ENCODE measurements at regions not wholly inside any gene's neighbourhood (a gene's known extent, or its start where the extent isn't known, plus 50 kb on each side); places are given as distances from the start of the nearest gene placed in this dataset.
"Not testable (repeated sequence)": the region's sequence is repeated elsewhere in the genome, so short reads cannot be mapped to it uniquely, and the experiment has no call there.

GRCh38 chr4:53699310-53699709, 108.0 kb upstream of the LNX1 start:
- not testable (repeated sequence) for H3K4ac ChIP-seq (ENCODE audit: low read depth, low read length); H3K4me1 ChIP-seq (ENCODE audit: control insufficient read depth, low read depth, low read length); DNase-seq; H4K5ac ChIP-seq (ENCODE audit: low read length); H4K8ac ChIP-seq (ENCODE audit: low read depth, low read length); H2AK5ac ChIP-seq (ENCODE audit: low read length); H3K9ac ChIP-seq (ENCODE audit: low read length); H3K56ac ChIP-seq (ENCODE audit: low read length); H3K79me2 ChIP-seq (ENCODE audit: control insufficient read depth, insufficient read depth, low read length); H3K79me1 ChIP-seq (ENCODE audit: low read length); H2BK5ac ChIP-seq (ENCODE audit: low read length); H2BK120ac ChIP-seq (ENCODE audit: low read depth, low read length); H3K4me3 ChIP-seq (ENCODE audit: low read length); H3K36me3 ChIP-seq (ENCODE audit: control insufficient read depth, insufficient read depth, low read length); H2BK15ac ChIP-seq (replicated peaks; ENCODE audit: low read depth); H3K27ac ChIP-seq (ENCODE audit: low read depth, low read length); H3K23ac ChIP-seq (ENCODE audit: low read length); H3K4me2 ChIP-seq (ENCODE audit: low read length); H3K18ac ChIP-seq (ENCODE audit: low read length); H3K27me3 ChIP-seq (ENCODE audit: insufficient read depth, low read length, poor library complexity)
- WGBS (ENCODE audit: extremely low coverage, insufficient coverage, low lambda C conversion rate): no CpG with 5 or more reads among the region's 2 CpGs

- no peaks in the 10 kb centered on the region for H3K27me3 ChIP-seq (ENCODE audit: insufficient read depth, low read length, poor library complexity)
- H3K9ac ChIP-seq (ENCODE audit: low read length): no peak overlapping the region
- H3K4me2 ChIP-seq (ENCODE audit: low read length): no peak overlapping the region
- H2BK5ac ChIP-seq (ENCODE audit: low read length): no peak overlapping the region
- no peaks in the 10 kb centered on the region for H3K36me3 ChIP-seq (ENCODE audit: control insufficient read depth, insufficient read depth, low read length)
- H3K4ac ChIP-seq (ENCODE audit: low read depth, low read length): no peak overlapping the region
- no peak overlapping the region for H3K56ac ChIP-seq (ENCODE audit: low read length)
- no peak overlapping the region for H2BK15ac ChIP-seq (replicated peaks; ENCODE audit: low read depth)
- H3K79me1 ChIP-seq (ENCODE audit: low read length): no peaks in the 10 kb centered on the region
- H3K23ac ChIP-seq (ENCODE audit: low read length): no peak overlapping the region
- no peak overlapping the region for H3K18ac ChIP-seq (ENCODE audit: low read length)
- no peak overlapping the region for H2AK5ac ChIP-seq (ENCODE audit: low read length)
- H4K8ac ChIP-seq (ENCODE audit: low read depth, low read length): no peak overlapping the region
- no peak overlapping the region for H3K27ac ChIP-seq (ENCODE audit: low read depth, low read length)
- H3K4me1 ChIP-seq (ENCODE audit: control insufficient read depth, low read depth, low read length): no peaks in the 10 kb centered on the region
- no peak overlapping the region for H4K5ac ChIP-seq (ENCODE audit: low read length)
- no peaks in the 10 kb centered on the region for H3K79me2 ChIP-seq (ENCODE audit: control insufficient read depth, insufficient read depth, low read length)
- H2BK120ac ChIP-seq (ENCODE audit: low read depth, low read length): no peak overlapping the region
- H3K4me3 ChIP-seq (ENCODE audit: low read length): no peak overlapping the region
- DNase-seq: no peak
Measured at GRCh38 chr4:53697016-53697685, 105.9 kb upstream of the LNX1 start.

- no CpG with 5 or more reads among the region's 7 CpGs for WGBS (ENCODE audit: extremely low coverage, insufficient coverage, low lambda C conversion rate)
- H3K9ac ChIP-seq (ENCODE audit: low read length): no peak overlapping the region
- no peak overlapping the region for H3K4me2 ChIP-seq (ENCODE audit: low read length)
- H2BK5ac ChIP-seq (ENCODE audit: low read length): no peak overlapping the region
- H3K23ac ChIP-seq (ENCODE audit: low read length): no peak overlapping the region
- H3K79me1 ChIP-seq (ENCODE audit: low read length): no peaks in the 10 kb centered on the region
- no peaks in the 10 kb centered on the region for H3K36me3 ChIP-seq (ENCODE audit: control insufficient read depth, insufficient read depth, low read length)
- H3K56ac ChIP-seq (ENCODE audit: low read length): no peak overlapping the region
- H3K27ac ChIP-seq (ENCODE audit: low read depth, low read length): no peak overlapping the region
- no peak overlapping the region for H2BK120ac ChIP-seq (ENCODE audit: low read depth, low read length)
- H3K4me3 ChIP-seq (ENCODE audit: low read length): no peak overlapping the region
- H2BK15ac ChIP-seq (replicated peaks; ENCODE audit: low read depth): no peak overlapping the region
- no peaks in the 10 kb centered on the region for H3K79me2 ChIP-seq (ENCODE audit: control insufficient read depth, insufficient read depth, low read length)
- no peak overlapping the region for H4K8ac ChIP-seq (ENCODE audit: low read depth, low read length)
- no peak overlapping the region for H4K5ac ChIP-seq (ENCODE audit: low read length)
- DNase-seq: no peak
- no peak overlapping the region for H3K4ac ChIP-seq (ENCODE audit: low read depth, low read length)
- H3K4me1 ChIP-seq (ENCODE audit: control insufficient read depth, low read depth, low read length): no peaks in the 10 kb centered on the region
- no peak overlapping the region for H2AK5ac ChIP-seq (ENCODE audit: low read length)
- no peaks in the 10 kb centered on the region for H3K27me3 ChIP-seq (ENCODE audit: insufficient read depth, low read length, poor library complexity)
- no peak overlapping the region for H3K18ac ChIP-seq (ENCODE audit: low read length)
Measured at GRCh38 chr4:53695540-53696463, 104.5 kb upstream of the LNX1 start.

GRCh38 chr4:53694666-53695065, 103.4 kb upstream of the LNX1 start:
- H3K4me3 ChIP-seq (ENCODE audit: low read length): no peak overlapping the region
- no peak overlapping the region for H2AK5ac ChIP-seq (ENCODE audit: low read length)
- no peak overlapping the region for H2BK120ac ChIP-seq (ENCODE audit: low read depth, low read length)
- H4K5ac ChIP-seq (ENCODE audit: low read length): no peak overlapping the region
- H3K27me3 ChIP-seq (ENCODE audit: insufficient read depth, low read length, poor library complexity): no peaks in the 10 kb centered on the region
- H3K4ac ChIP-seq (ENCODE audit: low read depth, low read length): no peak overlapping the region
- no peak overlapping the region for H3K27ac ChIP-seq (ENCODE audit: low read depth, low read length)
- 100% methylated on average over 1 of the region's 2 CpGs for WGBS (ENCODE audit: extremely low coverage, insufficient coverage, low lambda C conversion rate)
- no peak overlapping the region for H4K8ac ChIP-seq (ENCODE audit: low read depth, low read length)
- no peaks in the 10 kb centered on the region for H3K4me1 ChIP-seq (ENCODE audit: control insufficient read depth, low read depth, low read length)
- no peak overlapping the region for H3K56ac ChIP-seq (ENCODE audit: low read length)
- H2BK5ac ChIP-seq (ENCODE audit: low read length): no peak overlapping the region
- no peak overlapping the region for H3K23ac ChIP-seq (ENCODE audit: low read length)
- DNase-seq: no peak
- no peak overlapping the region for H3K9ac ChIP-seq (ENCODE audit: low read length)
- no peak overlapping the region for H3K4me2 ChIP-seq (ENCODE audit: low read length)
- H3K79me1 ChIP-seq (ENCODE audit: low read length): no peaks in the 10 kb centered on the region
- no peak overlapping the region for H2BK15ac ChIP-seq (replicated peaks; ENCODE audit: low read depth)
- H3K79me2 ChIP-seq (ENCODE audit: control insufficient read depth, insufficient read depth, low read length): no peaks in the 10 kb centered on the region
- no peak overlapping the region for H3K18ac ChIP-seq (ENCODE audit: low read length)
- no peaks in the 10 kb centered on the region for H3K36me3 ChIP-seq (ENCODE audit: control insufficient read depth, insufficient read depth, low read length)

GRCh38 chr4:53693909-53694308, 102.6 kb upstream of the LNX1 start:
- H3K18ac ChIP-seq (ENCODE audit: low read length): no peak overlapping the region
- H3K9ac ChIP-seq (ENCODE audit: low read length): no peak overlapping the region
- no peak overlapping the region for H2BK15ac ChIP-seq (replicated peaks; ENCODE audit: low read depth)
- H3K56ac ChIP-seq (ENCODE audit: low read length): no peak overlapping the region
- no peaks in the 10 kb centered on the region for H3K36me3 ChIP-seq (ENCODE audit: control insufficient read depth, insufficient read depth, low read length)
- no peak overlapping the region for H2BK5ac ChIP-seq (ENCODE audit: low read length)
- no peak overlapping the region for H3K4ac ChIP-seq (ENCODE audit: low read depth, low read length)
- WGBS (ENCODE audit: extremely low coverage, insufficient coverage, low lambda C conversion rate): no CpG with 5 or more reads among the region's 5 CpGs
- no peak overlapping the region for H3K4me2 ChIP-seq (ENCODE audit: low read length)
- H2AK5ac ChIP-seq (ENCODE audit: low read length): no peak overlapping the region
- no peaks in the 10 kb centered on the region for H3K27me3 ChIP-seq (ENCODE audit: insufficient read depth, low read length, poor library complexity)
- no peaks in the 10 kb centered on the region for H3K4me1 ChIP-seq (ENCODE audit: control insufficient read depth, low read depth, low read length)
- H3K79me1 ChIP-seq (ENCODE audit: low read length): no peaks in the 10 kb centered on the region
- H4K8ac ChIP-seq (ENCODE audit: low read depth, low read length): no peak overlapping the region
- no peak overlapping the region for H4K5ac ChIP-seq (ENCODE audit: low read length)
- no peak overlapping the region for H3K27ac ChIP-seq (ENCODE audit: low read depth, low read length)
- H3K79me2 ChIP-seq (ENCODE audit: control insufficient read depth, insufficient read depth, low read length): no peaks in the 10 kb centered on the region
- no peak overlapping the region for H2BK120ac ChIP-seq (ENCODE audit: low read depth, low read length)
- no peak for DNase-seq
- H3K23ac ChIP-seq (ENCODE audit: low read length): no peak overlapping the region
- no peak overlapping the region for H3K4me3 ChIP-seq (ENCODE audit: low read length)
